Kidney (tissue), 13 donors: ENCODE measurements at regions not wholly inside any gene's neighbourhood (a gene's known extent, or its start where the extent isn't known, plus 50 kb on each side); places are given as distances from the start of the nearest gene placed in this dataset.

Source experiments
- DNase-seq, 5 donors: peaks; one replicate each; pipeline ENCODE4 v3.0.0-alpha.2; 2013 to 2020
- FAIRE-seq: peaks from 2 replicates; lab custom pipeline; 2012; peaks lifted over from hg19 to GRCh38; lab: Jason Lieb, UNC
- H3K27ac ChIP-seq, 2 donors: one replicate each; pipeline ENCODE4 v1.7.0; 2013; ENCODE audit warnings: low read depth in 2 of 2, low read length in 2 of 2, inconsistent platforms in 1 of 2
- H3K27me3 ChIP-seq: one replicate; pipeline ENCODE4 v1.7.1; 2013; ENCODE audit warnings: low read length, inconsistent platforms; ENCODE audit not compliant: control insufficient read depth, insufficient read depth
- H3K36me3 ChIP-seq, 3 donors: one replicate each; pipeline versions ENCODE4 v1.7.0 to v1.7.1; 2013; ENCODE audit warnings: low read length in 3 of 3, control low read depth in 1 of 3, inconsistent platforms in 1 of 3; ENCODE audit not compliant: insufficient read depth in 3 of 3, control insufficient read depth in 2 of 3
- H3K4me1 ChIP-seq, 3 donors: one replicate each; pipeline versions ENCODE4 v1.7.0 to v1.7.1; 2013; ENCODE audit warnings: low read length in 3 of 3, inconsistent platforms in 1 of 3, low read depth in 1 of 3; ENCODE audit not compliant: control insufficient read depth in 2 of 3, insufficient read depth in 2 of 3
- H3K4me3 ChIP-seq, 3 donors: one replicate each; pipeline versions ENCODE4 v1.7.0 to v1.8.1; 2013; ENCODE audit warnings: low read length in 3 of 3, control low read depth in 1 of 3, inconsistent platforms in 1 of 3
- H3K9ac ChIP-seq, 3 donors: one replicate each; pipeline versions ENCODE4 v1.7.0 to v1.7.1; 2013; ENCODE audit warnings: low read length in 3 of 3, control low read depth in 1 of 3, inconsistent platforms in 1 of 3
- H3K9me3 ChIP-seq, 3 donors: one replicate each; pipeline versions ENCODE4 v1.7.0 to v1.7.1; 2013; ENCODE audit warnings: low read length in 3 of 3, control low read depth in 1 of 3, inconsistent platforms in 1 of 3; ENCODE audit not compliant: control insufficient read depth in 2 of 3, insufficient read depth in 1 of 3
- CTCF ChIP-seq: IDR thresholded peaks from 3 replicates; pipeline ENCODE4 v1.5.1; 2012; ENCODE audit warnings: mild to moderate bottlenecking, moderate library complexity, borderline replicate concordance; ENCODE audit not compliant: insufficient read depth; ENCODE audit errors: extremely low read depth
- intact Hi-C: fragments of 100-400 bp; cut with DNase I; formaldehyde crosslinking; loops from one replicate; pipeline ENCODE4 v1.11.1; 2022
- donor health status: control.
- donor health status: control.
- donor health status: control.
- donor health status: control.
- donor health status: control.
- donor health status: DM: yes; HTN: yes; CAD: no.
- donor health status: Normal renal cell carcinoma (clear cell type).

- H3K9ac ChIP-seq, result no peak overlapping the region
- no peak for DNase-seq
- intact Hi-C loops, result no loop called here
- no peak for FAIRE-seq
- H3K4me3 ChIP-seq, result no peak overlapping the region
- H3K4me1 ChIP-seq, result no peaks in the 10 kb centered on the region
- no peaks in the 10 kb centered on the region for H3K27me3 ChIP-seq
- H3K9me3 ChIP-seq, result no peaks in the 10 kb centered on the region
- H3K36me3 ChIP-seq, result no peaks in the 10 kb centered on the region
- H3K27ac ChIP-seq, result no peak overlapping the region
- TF ChIP-seq CTCF, result no peak
Observed at GRCh38 chr4:100823066-100823992, 305.5 kb upstream of the EMCN start.

GRCh38 chr4:100820249-100820648, 302.4 kb upstream of the EMCN start:
- intact Hi-C loops, result no loop called here
- Histone ChIP-seq H3K4me1 (no peaks in the 10 kb centered on the region), H3K27me3 (no peaks in the 10 kb centered on the region), H3K27ac (no peak overlapping the region), H3K9me3 (no peaks in the 10 kb centered on the region), H3K9ac (no peak overlapping the region), H3K4me3 (no peak overlapping the region), H3K36me3 (no peaks in the 10 kb centered on the region)
- DNase-seq, result no peak
- no peak for TF ChIP-seq CTCF
- FAIRE-seq, result no peak

- TF ChIP-seq CTCF, result no peak
- Histone ChIP-seq H3K9ac (no peak overlapping the region), H3K36me3 (no peaks in the 10 kb centered on the region), H3K4me1 (no peaks in the 10 kb centered on the region), H3K4me3 (no peak overlapping the region), H3K27me3 (no peaks in the 10 kb centered on the region), H3K9me3 (no peaks in the 10 kb centered on the region), H3K27ac (no peak overlapping the region)
- intact Hi-C loops, result no loop called here
- FAIRE-seq, result no peak
- no peak for DNase-seq
Observed at GRCh38 chr4:100819505-100819904, 301.7 kb upstream of the EMCN start.
